NCI-H1694 treated with DMSO at 0.1 percent for 48 hours (cell line): ENCODE measurements at regions not wholly inside any gene's neighbourhood (a gene's known extent, or its start where the extent isn't known, plus 50 kb on each side); places are given as distances from the start of the nearest gene placed in this dataset.

Source experiments
- DNase-seq: peaks from one replicate; lab custom pipeline; 2025; lab: John Stamatoyannopoulos, UW

GRCh38 chr14:87732562-87732961 is 260.4 kb downstream of the GALC start:
- DNase-seq = no peak

GRCh38 chr14:87725318-87725717 is 267.7 kb downstream of the GALC start:
- DNase-seq = no peak

DNA sequence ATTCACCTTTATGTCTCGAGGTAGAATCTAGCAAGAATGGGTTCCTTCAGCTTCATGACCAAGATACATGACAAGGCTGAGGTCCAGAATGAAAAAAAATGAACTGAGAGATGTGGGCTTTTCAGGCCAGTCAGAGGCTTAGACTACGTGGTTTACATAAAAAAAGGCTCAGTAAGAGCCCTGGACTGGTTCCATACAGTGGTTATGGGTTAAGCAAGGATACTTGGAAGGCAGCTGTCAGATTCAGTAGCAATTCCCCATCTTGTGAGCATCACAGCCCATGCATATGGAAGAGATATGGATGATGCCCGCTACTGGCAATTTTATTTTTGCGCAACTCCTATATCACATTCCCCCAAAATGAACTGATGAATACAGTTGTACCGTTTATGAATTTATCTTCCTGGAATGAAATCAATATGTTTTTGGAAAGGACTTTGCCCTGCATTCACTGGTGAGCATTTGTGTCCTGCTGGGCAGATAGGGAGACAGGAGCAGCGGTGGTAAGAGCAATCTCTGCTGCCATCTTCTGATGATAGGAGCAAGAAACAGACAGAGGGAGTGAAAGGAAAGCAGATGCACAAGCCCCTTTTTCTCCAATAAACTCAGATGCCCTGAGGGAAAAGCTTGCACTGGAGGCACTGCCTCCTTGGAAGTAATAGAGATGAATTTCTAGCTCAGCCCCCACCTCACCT is 280.4 kb downstream of the GALC start:
- peak; percentile 83 for DNase-seq

- DNase-seq = no peak
These were observed 287.5 kb downstream of the GALC start for GRCh38 chr14:87705439-87705896.

GRCh38 chr14:87698481-87698880 is 294.5 kb downstream of the GALC start:
- DNase-seq = no peak

DNA sequence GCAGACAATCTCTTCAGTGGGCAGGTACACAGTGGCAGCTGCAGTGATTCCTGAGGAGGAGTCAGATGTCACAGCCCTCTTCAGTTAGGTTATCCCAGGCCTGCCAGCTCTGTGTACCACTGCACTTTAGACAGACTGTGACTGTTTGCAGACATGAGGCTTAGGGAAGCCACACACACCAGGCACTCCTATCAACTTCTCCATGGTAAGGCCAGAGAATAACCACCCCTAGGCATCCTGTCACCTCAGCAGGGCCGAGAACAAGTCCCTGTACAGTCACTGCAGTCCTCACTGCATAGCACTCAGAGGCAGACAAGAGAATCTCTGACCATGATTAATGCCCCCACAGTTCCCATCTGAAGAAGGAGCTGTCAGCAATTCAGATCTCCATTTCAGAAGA is 296.5 kb downstream of the GALC start:
- peak; percentile 71 for DNase-seq

DNA sequence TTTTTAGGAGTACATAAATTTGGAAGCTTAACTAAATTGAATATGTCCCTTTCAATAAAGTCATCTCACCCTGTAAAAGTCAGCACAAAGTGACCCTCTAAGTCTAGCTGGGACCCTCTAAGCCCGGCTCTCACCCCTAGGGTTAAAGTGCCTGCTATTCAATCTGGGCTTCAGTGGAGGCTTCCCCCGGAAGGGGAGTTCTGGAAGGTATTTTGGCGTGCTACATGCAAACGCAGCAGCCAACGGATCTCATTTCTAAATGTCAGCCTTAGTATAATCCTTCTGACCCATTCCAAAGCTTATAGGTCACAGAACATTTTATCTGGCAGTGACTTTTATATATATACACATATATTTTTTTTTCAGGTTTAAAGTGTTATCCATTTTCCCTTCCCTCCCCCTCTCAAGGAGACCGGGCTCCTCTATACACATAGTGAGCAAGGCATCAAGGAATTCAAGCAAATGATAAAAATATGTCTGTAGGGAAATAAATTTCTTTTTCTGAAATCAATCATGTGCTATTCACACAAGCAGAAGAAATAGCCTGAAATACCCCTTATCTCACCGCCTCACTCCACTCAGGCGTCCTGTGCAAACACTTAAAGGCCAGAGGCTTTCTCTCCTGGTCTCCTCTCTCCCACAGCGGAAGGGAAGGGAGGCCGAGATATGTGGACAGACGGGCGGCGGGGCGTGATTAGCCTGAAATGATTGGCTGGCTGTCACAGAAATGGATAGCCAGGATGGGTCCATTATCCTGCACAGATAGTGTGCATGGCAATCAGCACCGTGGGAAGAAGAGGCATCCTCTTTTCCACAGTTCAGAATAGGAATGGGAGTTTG is 301.7 kb downstream of the GALC start:
- no peak for DNase-seq

DNA sequence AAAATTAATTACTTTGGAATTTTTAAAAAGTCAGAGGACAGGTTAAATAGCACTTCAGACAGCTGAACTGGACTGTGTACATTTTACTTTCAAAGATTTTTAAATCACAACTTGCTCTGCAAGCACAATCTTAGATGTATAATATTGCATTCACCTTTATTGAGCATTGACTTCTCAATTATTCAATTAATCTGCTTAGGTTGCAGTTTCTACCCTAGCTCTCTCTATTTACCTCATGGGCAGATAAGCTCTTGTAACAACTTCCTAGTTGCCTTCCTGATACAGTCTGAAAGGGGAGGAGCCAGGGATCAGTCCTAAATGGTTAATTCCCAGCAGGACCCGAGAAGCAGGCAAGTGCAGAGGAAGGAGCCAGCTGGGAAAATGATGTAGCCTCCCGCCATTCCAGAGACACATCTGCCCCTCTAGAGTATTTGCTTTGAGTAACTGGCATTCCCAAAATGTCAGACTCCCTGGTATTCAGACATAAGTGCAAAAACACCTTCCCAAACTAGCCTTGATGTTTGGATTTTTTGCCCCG is 302.8 kb downstream of the GALC start:
- no peak for DNase-seq

GRCh38 chr14:87688524-87688923 is 304.5 kb downstream of the GALC start:
- DNase-seq = no peak

DNA sequence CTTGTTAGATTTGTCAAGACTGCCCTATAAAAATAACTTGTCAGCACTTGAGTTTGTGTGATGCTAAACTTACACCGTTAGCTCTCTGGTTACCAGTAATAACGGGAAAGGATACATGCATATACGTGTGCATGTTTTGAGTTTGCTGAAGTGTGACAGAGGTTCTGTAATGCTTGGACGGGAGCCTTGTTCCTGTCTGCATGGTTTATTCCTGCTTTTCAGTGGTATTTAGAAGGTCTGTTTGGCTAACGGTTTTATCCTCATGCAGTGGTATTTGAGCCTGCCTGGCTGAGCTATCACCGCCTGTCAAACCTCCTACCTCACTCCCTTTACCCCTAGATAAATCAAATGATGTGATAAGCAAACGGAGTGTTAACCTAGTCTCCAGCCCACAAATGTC is 305.6 kb downstream of the GALC start:
- DNase-seq = no peak

DNA sequence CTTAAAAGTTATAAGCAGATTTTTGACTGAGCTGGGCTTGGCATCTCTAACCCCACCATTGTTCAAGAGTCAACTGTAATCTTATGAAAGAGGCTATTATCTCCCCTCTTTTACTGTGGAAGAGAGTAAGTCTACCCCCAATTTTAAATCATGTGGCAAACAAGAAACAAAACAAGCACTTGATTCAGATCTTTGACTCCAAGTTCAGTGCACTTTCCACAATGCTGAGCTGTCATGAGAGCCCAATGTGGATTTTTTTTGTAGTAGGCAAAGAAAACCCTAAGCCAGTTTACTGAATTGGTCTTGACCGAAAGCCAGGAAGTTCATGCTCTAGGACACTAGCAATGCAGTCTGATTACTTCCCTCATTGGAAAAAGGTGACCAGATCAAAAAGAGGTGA is 306.2 kb downstream of the GALC start:
- DNase-seq = no peak

- no peak for DNase-seq
These were observed 313.1 kb downstream of the GALC start for GRCh38 chr14:87679866-87680265.

DNA sequence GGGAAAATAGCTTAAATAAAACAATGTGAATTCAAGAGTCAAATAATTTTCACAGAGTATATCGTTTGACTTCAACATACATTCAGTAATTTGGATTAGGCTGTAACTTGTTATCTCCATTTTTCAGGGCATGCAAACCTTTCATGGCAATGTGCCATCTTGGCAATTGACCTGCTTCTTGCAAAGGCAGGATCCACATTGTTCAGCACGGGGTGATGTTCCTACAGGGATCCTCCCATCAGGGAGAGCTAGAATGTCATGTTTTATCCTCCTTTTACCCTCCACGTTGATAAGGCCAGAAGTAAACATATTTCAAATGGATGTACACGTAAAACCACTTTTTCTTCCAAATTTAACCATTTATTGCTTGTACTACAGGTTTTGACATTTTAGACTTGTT is 314.4 kb downstream of the GALC start:
- DNase-seq = no peak

DNA sequence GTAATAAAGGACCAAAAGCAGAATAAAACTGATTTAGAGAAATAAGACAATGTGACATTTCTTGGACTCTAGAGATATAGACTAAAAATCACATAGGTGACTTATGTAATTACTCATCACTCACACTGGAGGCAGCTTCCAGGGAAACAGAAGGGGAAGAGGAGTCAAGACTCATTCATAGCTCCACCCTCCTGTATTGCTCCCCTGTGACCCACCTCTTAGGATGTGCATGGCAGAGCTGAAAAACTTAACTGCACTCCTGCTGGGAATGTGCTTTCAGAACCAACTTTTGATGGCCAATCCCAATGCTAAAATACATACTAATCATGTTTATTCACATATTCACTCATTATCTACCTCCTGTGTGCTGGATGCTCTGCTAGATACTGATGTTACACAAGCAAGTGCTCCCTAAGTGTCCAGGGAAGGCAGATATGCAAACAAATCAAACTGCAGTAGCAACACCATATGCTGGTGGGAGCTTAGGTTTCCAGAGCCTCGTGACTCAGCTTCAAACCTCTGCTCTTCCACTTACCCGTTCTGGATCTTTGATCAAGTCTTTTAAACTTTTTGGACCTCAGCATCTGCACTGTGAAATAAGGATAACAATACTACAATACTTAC is 316.1 kb downstream of the GALC start:
- DNase-seq = no peak

GRCh38 chr14:87667659-87668058 is 325.3 kb downstream of the GALC start:
- DNase-seq = no peak

DNA sequence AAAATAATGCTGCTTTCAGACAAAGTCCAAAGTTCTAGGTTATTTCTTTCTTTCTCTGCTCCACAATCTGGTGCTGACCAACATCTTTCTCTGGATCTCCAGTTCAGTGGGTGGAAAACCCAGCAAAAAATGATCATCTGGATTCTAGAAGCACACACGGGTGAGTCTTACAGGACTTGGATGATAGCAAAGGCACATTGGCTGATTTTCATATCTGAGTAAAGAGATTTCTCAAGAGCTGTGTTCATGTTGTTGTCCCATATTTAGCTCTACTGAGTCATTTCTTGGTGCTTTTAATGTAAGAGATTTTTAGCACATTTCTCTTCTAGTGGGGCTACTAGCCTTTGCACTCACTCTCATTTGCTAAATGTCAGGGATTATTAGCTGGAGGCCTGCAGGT is 336.7 kb downstream of the GALC start:
- DNase-seq = no peak

DNA sequence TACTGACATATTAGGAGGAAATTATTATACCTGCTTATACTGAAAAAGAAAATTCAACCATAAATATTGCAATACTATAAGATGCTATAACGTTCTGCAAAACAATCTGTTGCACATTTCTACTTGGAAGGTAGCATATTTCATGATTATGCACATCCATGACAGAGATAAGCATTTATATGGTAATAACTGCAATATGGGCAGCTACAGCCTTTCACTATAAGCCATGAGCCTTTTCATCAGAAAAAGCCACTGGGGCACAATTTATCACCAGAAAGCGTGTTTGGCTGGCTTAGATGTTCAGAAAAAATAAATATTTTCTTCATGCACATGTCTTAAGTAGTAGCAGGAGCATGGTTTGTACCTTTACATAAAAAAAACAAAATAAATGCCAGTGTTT is 340.7 kb downstream of the GALC start:
- no peak for DNase-seq

DNA sequence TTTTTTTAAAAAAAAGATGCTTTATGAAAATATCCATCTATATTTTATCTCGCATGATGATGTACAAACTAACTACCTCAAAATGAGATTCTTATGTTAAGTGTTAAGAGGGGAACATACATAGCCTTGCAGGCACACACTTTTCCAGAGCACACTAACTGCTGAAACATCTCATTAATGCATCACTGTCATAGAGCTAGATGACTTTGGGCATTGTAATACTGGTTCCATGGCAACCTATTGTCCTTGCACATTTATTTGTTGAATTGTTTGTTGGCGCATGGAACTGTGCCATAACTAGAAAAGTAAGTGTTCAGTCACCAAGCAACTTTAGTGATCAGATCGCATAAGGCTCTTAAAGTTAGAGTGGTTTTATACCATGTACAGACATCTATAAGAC is 348.3 kb downstream of the GALC start:
- no peak for DNase-seq

GRCh38 chr14:87643005-87643404 is 350.0 kb downstream of the GALC start:
- DNase-seq = peak; percentile 62

GRCh38 chr14:87640553-87640952 is 352.4 kb downstream of the GALC start:
- no peak for DNase-seq

DNA sequence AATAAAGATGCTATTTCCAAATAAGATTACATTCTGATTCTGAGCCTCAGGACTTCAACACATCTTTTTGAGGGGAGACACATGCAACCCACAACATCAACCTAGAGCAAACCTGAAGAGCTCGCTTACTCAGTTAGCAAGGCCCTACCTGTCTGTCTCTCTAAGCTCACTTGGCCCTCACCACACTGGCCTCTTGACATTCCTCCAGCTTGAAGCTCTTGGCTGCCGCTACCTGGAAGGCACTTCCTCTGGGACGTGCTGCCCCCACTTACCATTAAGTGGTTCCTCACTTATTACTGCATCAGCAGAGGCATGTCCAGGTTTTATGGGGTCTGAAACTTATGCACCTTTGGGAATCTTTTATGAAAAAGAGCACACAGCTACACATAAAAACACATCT is 354.8 kb downstream of the GALC start:
- DNase-seq = no peak

GRCh38 chr14:87635442-87635841 is 357.5 kb downstream of the GALC start:
- DNase-seq = no peak

- DNase-seq = no peak
These were observed 360.2 kb downstream of the GALC start for GRCh38 chr14:87632796-87633195.
